ENCODE measurements at regions not wholly inside any gene's neighbourhood (a gene's known extent, or its start where the extent isn't known, plus 50 kb on each side); places are given as distances from the start of the nearest gene placed in this dataset.

- TF ChIP-seq EP300 (IDR thresholded peaks at IDR 0.05) (no peak), POLR2A (IDR thresholded peaks at IDR 0.05) (no peak)
- TF ChIP-seq, protein P1, sequence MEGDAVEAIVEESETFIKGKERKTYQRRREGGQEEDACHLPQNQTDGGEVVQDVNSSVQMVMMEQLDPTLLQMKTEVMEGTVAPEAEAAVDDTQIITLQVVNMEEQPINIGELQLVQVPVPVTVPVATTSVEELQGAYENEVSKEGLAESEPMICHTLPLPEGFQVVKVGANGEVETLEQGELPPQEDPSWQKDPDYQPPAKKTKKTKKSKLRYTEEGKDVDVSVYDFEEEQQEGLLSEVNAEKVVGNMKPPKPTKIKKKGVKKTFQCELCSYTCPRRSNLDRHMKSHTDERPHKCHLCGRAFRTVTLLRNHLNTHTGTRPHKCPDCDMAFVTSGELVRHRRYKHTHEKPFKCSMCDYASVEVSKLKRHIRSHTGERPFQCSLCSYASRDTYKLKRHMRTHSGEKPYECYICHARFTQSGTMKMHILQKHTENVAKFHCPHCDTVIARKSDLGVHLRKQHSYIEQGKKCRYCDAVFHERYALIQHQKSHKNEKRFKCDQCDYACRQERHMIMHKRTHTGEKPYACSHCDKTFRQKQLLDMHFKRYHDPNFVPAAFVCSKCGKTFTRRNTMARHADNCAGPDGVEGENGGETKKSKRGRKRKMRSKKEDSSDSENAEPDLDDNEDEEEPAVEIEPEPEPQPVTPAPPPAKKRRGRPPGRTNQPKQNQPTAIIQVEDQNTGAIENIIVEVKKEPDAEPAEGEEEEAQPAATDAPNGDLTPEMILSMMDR (IDR thresholded peaks at IDR 0.05), result no peak
Observed at GRCh38 chr5:120229036-120229435, 235.1 kb upstream of the PRR16 start.

All from tibial nerve (tissue), 4 donors.